ENCODE measurements at regions not wholly inside any gene's neighbourhood (a gene's known extent, or its start where the extent isn't known, plus 50 kb on each side); places are given as distances from the start of the nearest gene placed in this dataset.
A peak's percentile ranks its signal among the peaks of the same experiment; 100 is the strongest.

DNA sequence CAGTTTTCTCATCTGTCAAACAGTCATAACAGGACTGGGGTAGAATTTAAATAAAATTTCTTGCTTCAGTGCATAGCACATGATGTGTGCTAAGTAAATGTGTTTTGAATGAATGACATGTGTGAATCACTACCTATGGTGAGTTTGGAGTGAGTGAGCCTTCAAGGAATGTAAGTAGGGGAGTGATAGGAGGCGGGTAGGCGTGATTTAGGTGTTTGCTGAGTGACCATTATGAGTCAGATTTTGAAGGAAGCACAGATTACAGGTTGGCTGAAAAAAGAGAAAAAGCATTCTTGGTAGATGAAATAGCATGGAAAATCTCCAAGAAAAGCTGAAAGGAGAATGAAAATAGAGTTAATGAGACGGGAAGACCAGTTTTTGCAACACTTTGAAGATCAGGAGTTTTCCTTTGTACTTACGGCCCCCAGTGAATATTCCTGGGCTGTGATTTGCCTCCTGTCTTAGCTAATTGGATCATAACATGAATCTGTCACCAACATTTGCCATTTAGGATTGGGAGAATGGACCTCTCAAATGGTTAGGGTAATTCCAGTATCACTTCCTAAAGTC is 136.9 kb upstream of the GATA6 start:
- H3K4me3 ChIP-seq: no peak overlapping the region
- peak overlapping the region in 3 of 4 donors; percentile 48 to 60 (median 57) for H3K27ac ChIP-seq
- no peaks in the 10 kb centered on the region for H3K36me3 ChIP-seq (replicated peaks in 1 of 2; ENCODE audit: insufficient read depth in 1 of 2, low read depth in 2 of 2)
- no peaks in the 10 kb centered on the region for H3K27me3 ChIP-seq
- no peaks in the 10 kb centered on the region for H3K9me3 ChIP-seq
- H3K4me1 ChIP-seq: peaks cover 17% of the 10 kb centered on the region
- ATAC-seq (peak; percentile 93), DNase-seq (peak in 3 of 4 donors; percentile 29 to 53 (median 34))
- TF ChIP-seq, protein P1, sequence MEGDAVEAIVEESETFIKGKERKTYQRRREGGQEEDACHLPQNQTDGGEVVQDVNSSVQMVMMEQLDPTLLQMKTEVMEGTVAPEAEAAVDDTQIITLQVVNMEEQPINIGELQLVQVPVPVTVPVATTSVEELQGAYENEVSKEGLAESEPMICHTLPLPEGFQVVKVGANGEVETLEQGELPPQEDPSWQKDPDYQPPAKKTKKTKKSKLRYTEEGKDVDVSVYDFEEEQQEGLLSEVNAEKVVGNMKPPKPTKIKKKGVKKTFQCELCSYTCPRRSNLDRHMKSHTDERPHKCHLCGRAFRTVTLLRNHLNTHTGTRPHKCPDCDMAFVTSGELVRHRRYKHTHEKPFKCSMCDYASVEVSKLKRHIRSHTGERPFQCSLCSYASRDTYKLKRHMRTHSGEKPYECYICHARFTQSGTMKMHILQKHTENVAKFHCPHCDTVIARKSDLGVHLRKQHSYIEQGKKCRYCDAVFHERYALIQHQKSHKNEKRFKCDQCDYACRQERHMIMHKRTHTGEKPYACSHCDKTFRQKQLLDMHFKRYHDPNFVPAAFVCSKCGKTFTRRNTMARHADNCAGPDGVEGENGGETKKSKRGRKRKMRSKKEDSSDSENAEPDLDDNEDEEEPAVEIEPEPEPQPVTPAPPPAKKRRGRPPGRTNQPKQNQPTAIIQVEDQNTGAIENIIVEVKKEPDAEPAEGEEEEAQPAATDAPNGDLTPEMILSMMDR (IDR thresholded peaks at IDR 0.05): no peak
- TF ChIP-seq POLR2A (IDR thresholded peaks at IDR 0.05): peak in 1 of 3 donors; percentile 29
- intact Hi-C loops (cut with DNase I): no loop called here
- WGBS, 2 donors: 40 to 41% methylated on average over 4 of the region's 4 CpGs

DNA sequence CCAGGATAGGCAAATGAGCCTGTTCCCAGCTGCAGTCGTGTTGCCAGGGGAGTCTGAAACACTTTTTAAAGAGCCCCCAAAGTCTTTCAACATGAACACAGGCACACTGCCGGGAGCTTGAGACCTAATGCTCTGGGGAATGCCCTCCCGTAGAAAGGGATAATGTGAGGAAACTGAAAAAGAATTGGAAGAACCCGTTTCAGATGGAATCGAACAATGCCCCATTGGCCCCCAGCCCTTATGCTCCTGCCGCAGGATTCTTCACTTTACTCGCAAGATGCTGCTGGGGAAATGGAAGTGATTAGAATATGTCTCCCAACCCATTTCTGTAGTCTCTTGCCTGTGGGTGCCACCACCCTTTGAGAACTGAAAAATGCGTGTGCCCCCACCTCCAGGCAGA is 136.3 kb upstream of the GATA6 start:
- Histone ChIP-seq H3K27me3 (no peaks in the 10 kb centered on the region), H3K36me3 (replicated peaks in 1 of 2; ENCODE audit: insufficient read depth in 1 of 2, low read depth in 2 of 2) (no peaks in the 10 kb centered on the region), H3K4me1 (peaks cover 17% of the 10 kb centered on the region), H3K4me3 (no peak overlapping the region), H3K9me3 (no peaks in the 10 kb centered on the region), H3K27ac (peak overlapping the region in 3 of 4 donors; percentile 48 to 60 (median 57))
- no peak for DNase-seq
- no peak for ATAC-seq
- WGBS, 2 donors: 80 to 88% methylated on average over 8 of the region's 8 CpGs
- intact Hi-C loops (cut with DNase I): no loop called here
- TF ChIP-seq, protein P1 (IDR thresholded peaks at IDR 0.05): no peak
- no peak for TF ChIP-seq POLR2A (IDR thresholded peaks at IDR 0.05)

DNA sequence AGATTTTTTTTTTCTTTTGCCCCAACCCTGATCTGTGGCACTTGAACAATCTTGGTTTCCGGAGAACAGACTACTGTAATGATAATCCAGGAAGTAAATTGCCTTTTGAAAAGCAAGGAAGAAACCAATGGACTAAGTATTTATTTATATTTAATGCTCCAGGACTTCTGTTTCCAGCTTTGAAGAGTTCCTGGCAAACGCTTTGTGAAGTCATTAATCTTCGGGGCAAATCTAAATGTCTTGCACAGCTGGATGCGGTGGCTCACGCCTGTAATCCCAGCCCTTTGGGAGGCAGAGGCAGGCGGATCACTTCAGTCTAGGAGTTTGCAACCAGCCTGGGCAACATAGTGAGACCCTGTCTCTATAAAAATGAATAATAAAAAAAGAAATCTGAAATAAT is 135.1 kb upstream of the GATA6 start:
- no peaks in the 10 kb centered on the region for H3K9me3 ChIP-seq
- WGBS, 2 donors: 36 to 56% methylated on average over 6 of the region's 6 CpGs
- TF ChIP-seq POLR2A (IDR thresholded peaks at IDR 0.05): no peak
- TF ChIP-seq, protein P1 (IDR thresholded peaks at IDR 0.05): no peak
- peak overlapping the region in 2 of 4 donors; percentile 1 to 21 for H3K27ac ChIP-seq
- no peaks in the 10 kb centered on the region for H3K36me3 ChIP-seq (replicated peaks in 1 of 2; ENCODE audit: insufficient read depth in 1 of 2, low read depth in 2 of 2)
- no peak for ATAC-seq
- no peak overlapping the region for H3K4me3 ChIP-seq
- intact Hi-C loops (cut with DNase I): no loop called here
- H3K27me3 ChIP-seq: no peaks in the 10 kb centered on the region
- DNase-seq: peak in 1 of 4 donors; percentile 15
- H3K4me1 ChIP-seq: peaks cover 17% of the 10 kb centered on the region

DNA sequence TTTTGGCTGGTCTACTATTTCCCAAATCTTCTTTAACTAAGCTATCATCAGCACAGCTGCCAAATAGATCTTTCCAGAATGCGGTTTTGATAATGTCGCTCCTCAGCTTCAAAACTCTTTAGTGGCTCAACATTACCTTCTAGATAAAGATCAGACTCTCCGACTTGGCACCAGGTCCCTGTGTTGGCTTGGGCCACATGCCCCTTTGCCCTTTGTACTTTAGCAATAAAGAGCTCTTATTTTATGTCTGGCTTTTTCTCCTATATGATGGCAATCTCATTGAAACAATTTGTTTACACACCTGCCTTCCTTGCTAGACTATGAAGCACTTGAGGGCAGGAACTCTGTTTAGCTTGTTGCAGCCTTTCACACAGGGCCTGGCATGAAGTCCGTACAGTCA is 128.9 kb upstream of the GATA6 start:
- intact Hi-C loops (cut with DNase I): no loop called here
- H3K4me3 ChIP-seq: no peak overlapping the region
- H3K4me1 ChIP-seq: peaks cover 58% of the 10 kb centered on the region
- no peaks in the 10 kb centered on the region for H3K27me3 ChIP-seq
- H3K9me3 ChIP-seq: no peaks in the 10 kb centered on the region
- H3K36me3 ChIP-seq (replicated peaks in 1 of 2; ENCODE audit: insufficient read depth in 1 of 2, low read depth in 2 of 2): no peaks in the 10 kb centered on the region
- TF ChIP-seq, protein P1 (IDR thresholded peaks at IDR 0.05): no peak
- no peak for TF ChIP-seq POLR2A (IDR thresholded peaks at IDR 0.05)
- H3K27ac ChIP-seq: no peak overlapping the region
- 38 to 48% methylated on average over 4 of the region's 4 CpGs for WGBS, 2 donors
- ATAC-seq (no peak), DNase-seq (no peak)

DNA sequence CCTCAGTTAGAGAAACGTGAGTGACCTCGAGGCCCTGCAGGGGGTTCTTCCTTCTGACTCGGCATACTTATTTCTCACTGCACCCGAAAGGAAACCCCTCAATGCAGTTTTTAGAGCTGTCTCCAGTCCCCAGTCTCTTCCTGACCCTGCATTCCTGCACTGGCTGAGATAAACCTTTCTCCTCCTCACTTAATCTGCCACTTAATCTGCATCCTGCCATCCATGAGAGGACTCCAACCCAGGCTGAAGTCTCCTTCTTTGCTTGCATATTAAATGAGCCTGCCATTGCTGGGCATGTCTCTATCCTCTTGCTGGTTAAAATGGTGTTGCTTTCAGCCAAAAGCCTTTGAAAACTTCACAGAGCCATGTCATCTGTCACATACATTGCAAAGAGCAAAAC is 125.6 kb upstream of the GATA6 start:
- no peak overlapping the region for H3K4me3 ChIP-seq
- H3K9me3 ChIP-seq: no peaks in the 10 kb centered on the region
- 30 to 38% methylated on average over 4 of the region's 4 CpGs for WGBS, 2 donors
- no peaks in the 10 kb centered on the region for H3K36me3 ChIP-seq (replicated peaks in 1 of 2; ENCODE audit: insufficient read depth in 1 of 2, low read depth in 2 of 2)
- no peaks in the 10 kb centered on the region for H3K27me3 ChIP-seq
- ATAC-seq (no peak), DNase-seq (no peak)
- TF ChIP-seq, protein P1 (IDR thresholded peaks at IDR 0.05): no peak
- TF ChIP-seq POLR2A (IDR thresholded peaks at IDR 0.05): no peak
- H3K4me1 ChIP-seq: peaks cover 91% of the 10 kb centered on the region
- peak overlapping the region; percentile 94 to 97 (median 95) for H3K27ac ChIP-seq
- intact Hi-C loops (cut with DNase I): no loop called here
